Common myeloid progenitor, CD34-positive (primary cell): ENCODE measurements at regions not wholly inside any gene's neighbourhood (a gene's known extent, or its start where the extent isn't known, plus 50 kb on each side); places are given as distances from the start of the nearest gene placed in this dataset.
"Not testable (repeated sequence)": the region's sequence is repeated elsewhere in the genome, so short reads cannot be mapped to it uniquely, and the experiment has no call there.

Experiments used
- CTCF ChIA-PET: fragments of 350-600 bp; sonication (Branson Sonifier 250); formaldehyde crosslinking; loops from one replicate; lab custom pipeline; 2021; ENCODE audit warnings: antibody characterized with exemption; lab: Charles Lee
- POLR2A ChIA-PET: fragments of 350-600 bp; sonication (Branson Sonifier 250); formaldehyde crosslinking; loops from one replicate; lab custom pipeline; 2021; ENCODE audit warnings: antibody characterized with exemption; lab: Charles Lee
- DNase-seq, 3 donors: peaks; one replicate each; pipeline versions ENCODE4 v3.0.0 to v3.0.0-alpha.2; 2013
- H3K27ac ChIP-seq, 2 experiments: 1 replicate in 1 of 2; 2 replicates in 1 of 2; pipeline ENCODE4 v1.7.0; 2013; ENCODE audit warnings: inconsistent platforms in 2 of 2, low read length in 2 of 2, mild to moderate bottlenecking in 2 of 2, low read depth in 1 of 2, moderate library complexity in 1 of 2; ENCODE audit not compliant: severe bottlenecking in 2 of 2, insufficient read depth in 1 of 2, poor library complexity in 1 of 2
- H3K27me3 ChIP-seq, 5 experiments: replicated peaks in 2 of 5; 1 replicate in 3 of 5; 2 replicates in 2 of 5; pipeline versions ENCODE4 v1.6.1 to v1.7.0; 2013; ENCODE audit warnings: low read length in 4 of 5, mild to moderate bottlenecking in 2 of 5, moderate library complexity in 2 of 5, inconsistent platforms in 1 of 5; ENCODE audit not compliant: insufficient read depth in 5 of 5, control insufficient read depth in 4 of 5
- H3K36me3 ChIP-seq, 4 experiments: 1 replicate in 2 of 4; 2 replicates in 2 of 4; pipeline versions ENCODE4 v1.6.1 to v1.7.0; 2013; ENCODE audit warnings: low read length in 3 of 4, control low read depth in 1 of 4, mild to moderate bottlenecking in 1 of 4; ENCODE audit not compliant: control insufficient read depth in 4 of 4, insufficient read depth in 4 of 4
- H3K4me1 ChIP-seq, 4 experiments: 1 replicate in 3 of 4; 2 replicates in 1 of 4; pipeline versions ENCODE4 v1.6.1 to v1.7.1; 2013; ENCODE audit warnings: low read length in 3 of 4, mild to moderate bottlenecking in 3 of 4, control low read depth in 1 of 4, inconsistent platforms in 1 of 4, moderate library complexity in 1 of 4; ENCODE audit not compliant: control insufficient read depth in 4 of 4, insufficient read depth in 4 of 4; ENCODE audit errors: control extremely low read depth in 1 of 4
- H3K4me3 ChIP-seq, 7 experiments: 1 replicate in 4 of 7; 2 replicates in 3 of 7; pipeline versions ENCODE4 v1.5.1 to v1.7.0; 2013; ENCODE audit warnings: mild to moderate bottlenecking in 7 of 7, low read length in 6 of 7, moderate library complexity in 6 of 7, inconsistent platforms in 2 of 7, low read depth in 2 of 7, control low read depth in 1 of 7; ENCODE audit not compliant: insufficient read depth in 4 of 7, control insufficient read depth in 1 of 7; ENCODE audit errors: extremely low read depth in 1 of 7
- H3K9me3 ChIP-seq, 5 experiments: 1 replicate in 4 of 5; 2 replicates in 1 of 5; pipeline versions ENCODE4 v1.6.1 to v1.7.1; 2013; ENCODE audit warnings: low read length in 4 of 5, mild to moderate bottlenecking in 2 of 5, inconsistent platforms in 1 of 5, low read depth in 1 of 5, moderate library complexity in 1 of 5; ENCODE audit not compliant: control insufficient read depth in 4 of 5, insufficient read depth in 2 of 5; ENCODE audit errors: control extremely low read depth in 1 of 5
- WGBS: methylation state at CpG from one replicate; pipeline ENCODE4 v1.1.5; 2013; ENCODE audit not compliant: insufficient coverage; 5-methylcytosine and 5-hydroxymethylcytosine counted together

DNA sequence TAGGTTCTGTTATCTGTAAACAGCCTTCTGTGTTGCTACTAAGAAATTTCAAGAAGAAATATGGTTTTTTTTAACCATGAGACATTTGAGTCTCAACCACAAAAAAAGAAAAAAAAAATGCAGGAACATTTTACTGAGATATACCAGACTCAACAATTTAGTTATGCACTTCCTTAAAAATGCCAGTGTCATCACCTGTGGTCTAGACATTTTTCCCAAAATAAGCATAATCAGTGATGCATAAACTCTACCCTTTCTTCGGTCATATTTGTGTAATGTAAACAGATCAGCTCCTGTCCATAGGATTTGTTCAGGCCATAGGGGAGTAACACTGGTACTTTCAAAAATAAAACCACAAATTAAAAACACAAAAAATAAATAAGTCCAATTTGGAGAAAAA, 122.6 kb upstream of the TNFSF4 start:
- Histone ChIP-seq H3K27me3 (no peaks in the 10 kb centered on the region), H3K4me3 (no peak overlapping the region), H3K4me1 (peaks cover 0 to 31% (median 17%) of the 10 kb centered on the region in 4 experiments), H3K36me3 (no peaks in the 10 kb centered on the region), H3K27ac (no peak overlapping the region), H3K9me3 (no peaks in the 10 kb centered on the region)
- ChIA-PET CTCF (no interaction called here), POLR2A (no interaction called here)
- DNase-seq = peak; percentile 12 to 67 (median 45)
- no CpG with 5 or more reads among the region's 1 CpG for WGBS

DNA sequence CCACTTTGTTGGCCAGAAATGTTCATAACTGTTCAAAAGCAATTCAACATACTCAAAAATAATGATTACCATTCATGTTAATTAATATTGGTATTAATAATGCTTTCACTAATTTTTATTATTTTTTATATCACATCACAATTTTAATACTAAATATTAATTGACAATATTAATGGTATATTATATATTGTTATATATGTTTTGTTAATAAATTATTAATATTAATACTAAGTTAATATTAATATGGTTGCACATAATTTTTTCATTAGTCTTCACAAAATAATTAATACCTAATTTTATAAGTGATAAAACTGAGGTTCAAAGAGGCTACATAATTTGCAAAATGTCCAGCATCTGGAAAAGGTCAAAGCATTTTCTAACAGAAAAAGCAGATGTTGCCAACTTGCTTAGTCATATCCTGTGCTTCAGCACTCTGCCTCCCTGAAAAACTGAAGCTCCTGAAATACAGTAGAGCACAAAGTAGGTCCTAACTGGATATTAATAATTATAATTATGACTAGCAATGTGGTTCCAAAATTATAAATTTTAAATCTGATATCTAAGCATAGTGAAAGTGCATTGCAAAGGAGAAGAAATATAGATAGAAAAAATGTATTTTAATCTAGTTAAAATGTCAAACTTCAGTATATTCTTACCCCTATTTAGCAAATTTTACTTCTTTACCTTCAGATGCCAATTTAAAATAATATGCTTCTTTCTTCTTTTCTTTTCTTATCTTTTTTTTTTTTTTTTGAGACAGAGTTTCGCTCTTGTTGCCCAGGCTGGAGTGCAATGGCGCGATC, 123.2 kb upstream of the TNFSF4 start:
- no peaks in the 10 kb centered on the region for H3K27me3 ChIP-seq
- POLR2A ChIA-PET = no interaction called here
- peak overlapping the region in 1 of 2 experiments; percentile 61 for H3K27ac ChIP-seq
- no CpG with 5 or more reads among the region's 3 CpGs for WGBS
- CTCF ChIA-PET = no interaction called here
- no peaks in the 10 kb centered on the region for H3K36me3 ChIP-seq
- no peak overlapping the region for H3K4me3 ChIP-seq
- peak; percentile 38 to 90 (median 77) for DNase-seq
- H3K9me3 ChIP-seq = no peaks in the 10 kb centered on the region
- peaks cover 0 to 31% (median 17%) of the 10 kb centered on the region in 4 experiments for H3K4me1 ChIP-seq

DNA sequence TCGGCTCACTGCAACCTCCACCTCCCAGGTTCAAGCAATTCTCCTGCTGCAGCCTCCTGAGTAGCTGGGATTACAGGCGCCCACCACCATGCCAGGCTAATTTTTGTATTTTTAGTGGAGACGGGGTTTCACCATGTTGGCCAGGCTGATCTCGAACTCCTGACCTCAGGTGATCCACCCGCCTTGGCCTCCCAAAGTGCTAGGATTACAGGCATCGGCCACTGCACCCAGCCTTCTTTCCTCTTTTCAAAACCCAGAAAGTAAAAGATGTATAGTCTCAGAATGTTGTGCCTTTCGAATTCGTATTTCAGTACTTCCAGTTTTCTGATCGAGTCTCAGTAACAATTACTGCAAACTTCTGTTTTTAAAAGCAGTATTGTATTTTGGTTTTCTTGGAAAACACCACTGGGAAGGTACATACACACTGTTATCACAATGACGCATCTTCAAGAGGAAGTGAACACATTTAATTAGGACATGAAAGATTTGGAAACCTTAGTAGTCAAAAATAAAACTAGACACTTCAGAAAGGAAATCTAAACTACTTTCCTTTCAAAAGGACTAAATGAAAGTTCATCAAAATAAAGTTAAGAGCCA, 123.9 kb upstream of the TNFSF4 start:
- Histone ChIP-seq H3K4me1 (peaks cover 0 to 31% (median 17%) of the 10 kb centered on the region in 4 experiments), H3K27ac (peak overlapping the region; percentile 61 to 64), H3K4me3 (peak overlapping the region in 3 of 7 experiments; percentile 20 to 58 (median 39))
- POLR2A ChIA-PET, H3K27me3 ChIP-seq, H3K9me3 ChIP-seq, H3K36me3 ChIP-seq, CTCF ChIA-PET: not testable (repeated sequence)
- 58% methylated on average over 5 of the region's 10 CpGs for WGBS
- peak in 2 of 3 donors; percentile 45 to 50 for DNase-seq

DNA sequence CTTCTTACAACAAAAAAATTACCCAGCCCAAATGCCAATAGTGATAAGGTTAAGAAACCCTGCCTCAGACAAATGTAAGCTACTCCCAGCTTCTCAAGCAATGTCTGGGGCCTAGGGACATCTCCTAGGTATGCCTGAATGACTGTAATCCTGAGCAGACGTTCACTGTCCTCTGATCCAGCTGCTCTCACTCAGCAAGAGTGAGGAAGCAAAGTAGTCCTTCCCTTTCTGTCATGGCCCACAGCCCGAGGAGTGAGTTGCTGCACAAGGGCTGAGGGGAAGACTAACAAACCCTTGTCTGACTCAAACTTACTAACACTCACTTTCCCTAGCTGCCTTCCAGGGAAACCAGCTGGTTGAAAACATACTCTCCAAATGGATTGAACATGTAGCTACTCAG, 124.9 kb upstream of the TNFSF4 start:
- Histone ChIP-seq H3K4me1 (peaks cover 0 to 31% (median 17%) of the 10 kb centered on the region in 4 experiments), H3K4me3 (no peak overlapping the region), H3K9me3 (no peaks in the 10 kb centered on the region), H3K27ac (no peak overlapping the region), H3K27me3 (no peaks in the 10 kb centered on the region), H3K36me3 (no peaks in the 10 kb centered on the region)
- 42% methylated on average over 2 of the region's 2 CpGs for WGBS
- ChIA-PET POLR2A (no interaction called here), CTCF (no interaction called here)
- DNase-seq = peak in 2 of 3 donors; percentile 6 to 23

DNA sequence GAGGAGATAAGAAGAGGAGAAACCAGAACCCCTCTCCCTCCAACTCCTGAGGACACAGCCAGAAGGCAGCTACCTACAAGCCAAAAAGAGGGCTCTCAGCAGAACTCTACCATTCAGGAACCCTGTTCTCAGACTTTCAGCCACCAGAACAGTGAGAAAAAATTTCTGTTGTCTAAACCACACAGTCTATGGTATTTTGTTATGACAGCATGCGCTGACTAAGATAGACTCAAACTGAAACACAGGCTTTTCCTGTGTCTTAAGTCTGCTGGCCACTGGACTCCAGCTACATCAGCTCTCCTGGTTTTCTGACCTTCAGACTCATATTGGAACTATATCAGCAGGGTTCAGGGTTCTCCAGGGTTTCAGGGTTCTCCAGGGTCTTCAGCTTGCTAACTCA, 126.5 kb upstream of the TNFSF4 start:
- Histone ChIP-seq H3K9me3 (no peaks in the 10 kb centered on the region), H3K4me1 (peaks cover 0 to 38% (median 17%) of the 10 kb centered on the region in 4 experiments), H3K4me3 (no peak overlapping the region), H3K27ac (no peak overlapping the region), H3K27me3 (no peaks in the 10 kb centered on the region), H3K36me3 (no peaks in the 10 kb centered on the region)
- 93% methylated on average over 1 of the region's 1 CpG for WGBS
- CTCF ChIA-PET = interaction anchor here (0.6 to 0.7 kb wide), 2 partner anchors 24 to 75 kb away, joined by 3 read pairs; no protein-coding TSS in a partner anchor
- no peak for DNase-seq
- POLR2A ChIA-PET = no interaction called here

DNA sequence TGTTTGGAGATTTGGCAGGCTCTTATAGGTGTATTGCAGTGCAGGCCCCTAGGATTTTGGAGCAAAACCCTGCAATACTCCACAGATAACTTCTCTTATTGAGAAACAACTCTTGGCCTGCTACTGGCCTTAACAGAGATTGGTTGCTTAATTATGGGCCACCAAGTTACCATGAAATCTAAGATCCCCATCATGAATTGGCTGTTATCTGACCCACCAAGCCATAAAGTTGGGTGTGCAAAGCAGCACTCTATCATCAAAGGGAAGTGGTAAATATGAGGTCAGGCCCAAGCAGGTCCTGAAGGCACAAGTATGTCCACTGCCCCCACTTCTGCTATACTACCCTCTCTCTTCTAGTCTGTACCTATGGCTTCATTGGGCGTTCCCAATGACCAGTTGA, 130.0 kb upstream of the TNFSF4 start:
- H3K4me1 ChIP-seq = peaks cover 0 to 8% (median under 1%) of the 10 kb centered on the region in 4 experiments
- ChIA-PET POLR2A (no interaction called here), CTCF (interaction anchor here (0.6 to 0.7 kb wide), 2 partner anchors 14 to 18 kb away, joined by 3 read pairs; no protein-coding TSS in a partner anchor)
- peak in 1 of 3 donors; percentile 10 for DNase-seq
- no peaks in the 10 kb centered on the region for H3K36me3 ChIP-seq
- no peaks in the 10 kb centered on the region for H3K27me3 ChIP-seq
- H3K9me3 ChIP-seq = no peaks in the 10 kb centered on the region
- H3K4me3 ChIP-seq = no peak overlapping the region
- H3K27ac ChIP-seq = no peak overlapping the region
- 100% methylated on average over 1 of the region's 1 CpG for WGBS

DNA sequence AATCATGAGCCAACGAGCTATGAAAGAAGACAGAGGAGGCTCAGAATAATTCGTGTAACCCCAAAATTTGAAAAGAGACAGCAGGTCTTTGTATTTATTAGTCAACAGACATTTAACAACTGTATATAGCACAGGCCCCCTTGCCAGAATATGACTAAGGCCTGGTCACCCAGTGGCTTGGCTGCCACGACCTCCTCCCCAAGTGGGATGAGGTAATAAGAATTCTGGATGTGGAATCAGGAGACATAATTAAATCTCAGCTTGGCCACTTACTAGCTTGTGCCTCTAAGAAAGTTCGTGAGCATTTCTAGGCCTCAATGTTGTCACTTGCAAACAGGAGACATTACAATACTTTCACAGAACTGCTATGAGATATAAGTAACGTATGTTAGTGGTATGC, 134.2 kb upstream of the TNFSF4 start:
- CTCF ChIA-PET = no interaction called here
- DNase-seq = no peak
- no peaks in the 10 kb centered on the region for H3K36me3 ChIP-seq
- H3K4me1 ChIP-seq = peaks cover 0 to 7% (median 0%) of the 10 kb centered on the region in 4 experiments
- no peaks in the 10 kb centered on the region for H3K27me3 ChIP-seq
- H3K4me3 ChIP-seq = no peak overlapping the region
- H3K27ac ChIP-seq = no peak overlapping the region
- POLR2A ChIA-PET = interaction anchor here (0.5 kb wide), 1 partner anchor 28 kb away, joined by 3 read pairs; no protein-coding TSS in a partner anchor
- WGBS = 100% methylated on average over 4 of the region's 5 CpGs
- H3K9me3 ChIP-seq = no peaks in the 10 kb centered on the region
